Fibroblast of lung (primary cell): ENCODE measurements at regions not wholly inside any gene's neighbourhood (a gene's known extent, or its start where the extent isn't known, plus 50 kb on each side); places are given as distances from the start of the nearest gene placed in this dataset.

Experiments used
- DNase-seq, 2 donors: peaks; one replicate each; pipeline versions ENCODE4 v3.0.0 to v3.0.0-alpha.2; 2010; ENCODE audit warnings: low read depth in 2 of 2
- H2AFZ ChIP-seq: 2 replicates; pipeline ENCODE4 v1.5.1; 2012; ENCODE audit warnings: low read length, control low read depth, inconsistent platforms
- H3K27ac ChIP-seq: 2 replicates; pipeline ENCODE4 v1.5.1; 2011; ENCODE audit warnings: low read length, control low read depth; ENCODE audit not compliant: insufficient read depth
- H3K27me3 ChIP-seq: 2 replicates; pipeline ENCODE4 v1.5.1; 2011; ENCODE audit warnings: mild to moderate bottlenecking, low read length; ENCODE audit not compliant: control insufficient read depth, insufficient read depth
- H3K36me3 ChIP-seq: 2 replicates; pipeline ENCODE4 v1.5.1; 2011; ENCODE audit warnings: low read length; ENCODE audit not compliant: control insufficient read depth, insufficient read depth
- H3K4me1 ChIP-seq: 2 replicates; pipeline ENCODE4 v1.5.1; 2011; ENCODE audit warnings: low read length; ENCODE audit not compliant: control insufficient read depth, insufficient read depth; ENCODE audit errors: extremely low read depth
- H3K4me2 ChIP-seq: 2 replicates; pipeline ENCODE4 v1.5.1; 2011; ENCODE audit warnings: low read length, control low read depth; ENCODE audit not compliant: insufficient read depth; ENCODE audit errors: extremely low read depth
- H3K4me3 ChIP-seq, 4 experiments: fragments of 200-600 bp in 1 of 4; sonication (generic) in 1 of 4; replicated peaks in 1 of 4; 2 replicates each; pipeline ENCODE4 v1.5.1; 2011 to 2016; ENCODE audit warnings: low read length in 4 of 4, low read depth in 3 of 4, mild to moderate bottlenecking in 3 of 4, control low read depth in 2 of 4, inconsistent platforms in 1 of 4, mixed read lengths in 1 of 4; ENCODE audit not compliant: insufficient read depth in 1 of 4; ENCODE audit errors: control extremely low read depth in 1 of 4
- H3K79me2 ChIP-seq: 2 replicates; pipeline ENCODE4 v1.5.1; 2012; ENCODE audit warnings: mild to moderate bottlenecking, low read length, inconsistent platforms; ENCODE audit not compliant: control insufficient read depth, insufficient read depth
- H3K9ac ChIP-seq: 2 replicates; pipeline ENCODE4 v1.5.1; 2011; ENCODE audit warnings: mild to moderate bottlenecking, low read length, control low read depth; ENCODE audit not compliant: insufficient read depth
- H3K9me3 ChIP-seq: 2 replicates; pipeline ENCODE4 v1.5.1; 2012; ENCODE audit warnings: low read depth, low read length; ENCODE audit not compliant: control insufficient read depth, insufficient read depth
- H4K20me1 ChIP-seq: 2 replicates; pipeline ENCODE4 v1.5.1; 2011; ENCODE audit warnings: low read length; ENCODE audit not compliant: control insufficient read depth, insufficient read depth; ENCODE audit errors: extremely low read depth
- CTCF ChIP-seq, 2 donors: IDR thresholded peaks in 1 of 2; conservative IDR thresholded peaks in 1 of 2; 1 replicate in 1 of 2; 2 replicates in 1 of 2; pipeline ENCODE4 v1.5.1; 2011 to 2012; ENCODE audit warnings: low read length in 2 of 2, control low read depth in 1 of 2, inconsistent platforms in 1 of 2, low read depth in 1 of 2, mild to moderate bottlenecking in 1 of 2
- EZH2 ChIP-seq: IDR thresholded peaks from 2 replicates; pipeline ENCODE4 v1.5.1; 2012; ENCODE audit warnings: low read length, control low read depth, mild to moderate bottlenecking; ENCODE audit errors: missing control alignments

DNA sequence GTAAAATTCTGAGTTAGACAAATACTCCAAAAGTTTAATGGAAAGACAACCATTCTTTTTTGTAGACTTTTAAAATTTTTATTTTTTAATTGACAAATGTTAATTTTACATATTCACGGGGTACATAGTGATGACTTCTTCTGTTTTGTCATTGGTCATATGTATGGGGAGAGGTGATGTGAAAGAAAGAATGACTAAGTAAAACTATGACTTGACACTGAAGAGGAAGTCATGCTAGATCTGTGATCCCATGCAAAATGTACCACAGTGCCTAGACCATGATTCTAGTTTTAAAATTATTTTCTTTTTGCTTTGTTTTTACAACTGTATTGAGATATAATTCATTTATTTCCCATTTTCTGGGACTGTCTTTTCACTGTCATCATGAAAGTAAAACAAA lies 281.6 kb downstream of the MBNL1 start:
- Histone ChIP-seq H3K79me2 (no peaks in the 10 kb centered on the region), H3K4me3 (no peak overlapping the region), H3K27me3 (no peaks in the 10 kb centered on the region), H3K4me1 (no peaks in the 10 kb centered on the region), H3K27ac (no peak overlapping the region), H3K9ac (no peak overlapping the region), H3K4me2 (no peak overlapping the region), H3K36me3 (no peaks in the 10 kb centered on the region), H2AFZ (no peak overlapping the region), H3K9me3 (no peaks in the 10 kb centered on the region), H4K20me1 (no peaks in the 10 kb centered on the region)
- no peak for DNase-seq
- TF ChIP-seq CTCF (conservative IDR thresholded peaks at IDR 0.05 in 1 of 2, IDR thresholded peaks at IDR 0.05 in 1 of 2; ENCODE audit: low read depth in 1 of 2, low read length in 2 of 2) = no peak
- TF ChIP-seq EZH2 = no peak

- Histone ChIP-seq H2AFZ (no peak overlapping the region), H3K27ac (no peak overlapping the region), H3K9me3 (no peaks in the 10 kb centered on the region), H3K4me1 (no peaks in the 10 kb centered on the region), H4K20me1 (no peaks in the 10 kb centered on the region), H3K27me3 (no peaks in the 10 kb centered on the region), H3K79me2 (no peaks in the 10 kb centered on the region), H3K9ac (no peak overlapping the region), H3K36me3 (no peaks in the 10 kb centered on the region), H3K4me2 (no peak overlapping the region), H3K4me3 (no peak overlapping the region)
- TF ChIP-seq EZH2 (no peak), CTCF (conservative IDR thresholded peaks at IDR 0.05 in 1 of 2, IDR thresholded peaks at IDR 0.05 in 1 of 2; ENCODE audit: low read depth in 1 of 2, low read length in 2 of 2) (no peak)
- peak; percentile 23 to 67 for DNase-seq
Measured at GRCh38 chr3:152554980-152555379, 280.0 kb upstream of the P2RY1 start.

DNA sequence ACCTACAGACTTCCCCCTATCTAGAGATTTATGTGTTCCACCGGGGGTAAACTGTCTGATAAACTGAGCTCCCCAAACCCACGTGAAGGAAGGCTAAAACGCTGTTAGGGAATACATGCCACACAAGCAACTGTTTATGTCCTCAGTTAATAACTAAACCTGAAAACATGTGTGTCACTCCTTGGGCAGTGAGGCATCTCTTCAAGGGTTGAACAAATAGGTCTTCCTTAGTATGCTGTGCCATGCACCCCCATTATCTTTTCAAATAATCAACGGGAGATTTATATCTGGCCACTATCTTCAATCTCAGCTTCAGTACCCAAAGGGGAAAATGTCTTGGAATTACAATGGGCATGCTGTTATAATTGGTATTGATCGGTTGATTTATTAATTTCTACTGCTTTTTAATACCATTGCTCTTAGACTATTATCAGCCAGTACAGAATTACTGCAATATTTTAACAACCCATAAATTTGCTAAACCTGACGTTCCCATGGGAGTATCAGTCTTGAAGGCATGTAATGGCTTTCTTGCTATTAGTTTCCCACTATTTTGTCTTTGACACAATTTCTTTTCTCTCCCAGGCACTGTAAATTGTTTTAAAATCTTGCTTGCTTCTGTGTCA lies 279.2 kb upstream of the P2RY1 start:
- Histone ChIP-seq H3K4me1 (no peaks in the 10 kb centered on the region), H3K27ac (no peak overlapping the region), H3K9me3 (no peaks in the 10 kb centered on the region), H3K27me3 (no peaks in the 10 kb centered on the region), H3K4me2 (no peak overlapping the region), H3K4me3 (no peak overlapping the region), H3K9ac (no peak overlapping the region), H3K36me3 (no peaks in the 10 kb centered on the region), H3K79me2 (no peaks in the 10 kb centered on the region), H2AFZ (no peak overlapping the region), H4K20me1 (no peaks in the 10 kb centered on the region)
- DNase-seq = no peak
- TF ChIP-seq EZH2 = no peak
- no peak for TF ChIP-seq CTCF (conservative IDR thresholded peaks at IDR 0.05 in 1 of 2, IDR thresholded peaks at IDR 0.05 in 1 of 2; ENCODE audit: low read depth in 1 of 2, low read length in 2 of 2)
